ENCODE measurements at regions not wholly inside any gene's neighbourhood (a gene's known extent, or its start where the extent isn't known, plus 50 kb on each side); places are given as distances from the start of the nearest gene placed in this dataset.

- TF ChIP-seq REST (IDR thresholded peaks at IDR 0.05; ENCODE audit: borderline replicate concordance): peak; percentile 79
- no peak for TF ChIP-seq REST (CRISPR knock-in tag; IDR thresholded peaks at IDR 0.05; ENCODE audit: low read depth)
- TF ChIP-seq PATZ1 (CRISPR knock-in tag; IDR thresholded peaks at IDR 0.05; ENCODE audit: borderline replicate concordance): no peak
- TF ChIP-seq CTCF (IDR thresholded peaks at IDR 0.05 in 2 of 3, conservative IDR thresholded peaks at IDR 0.05 in 1 of 3; ENCODE audit: insufficient read depth in 2 of 3, low read depth in 1 of 3, low read length in 3 of 3): peak; percentile 67 to 87 (median 73)
- no peak for TF ChIP-seq GTF2F1 (IDR thresholded peaks at IDR 0.05; ENCODE audit: low read depth, low read length)
- TF ChIP-seq FOXM1 (IDR thresholded peaks at IDR 0.05; ENCODE audit: low read depth): no peak
- no peak for TF ChIP-seq FOXM1 (CRISPR knock-in tag; IDR thresholded peaks at IDR 0.05; ENCODE audit: low read depth)
- TF ChIP-seq SLC30A9 (CRISPR knock-in tag; IDR thresholded peaks at IDR 0.05): no peak
- TF ChIP-seq RFX1 (IDR thresholded peaks at IDR 0.05): peak; percentile 69
- peak; percentile 37; the same call in 1 of the 2 replicates for TF ChIP-seq CC2D1A (IDR thresholded peaks at IDR 0.05)
- peak; percentile 43 to 92 (median 80) for TF ChIP-seq YY1 (IDR thresholded peaks at IDR 0.05; ENCODE audit: borderline replicate concordance in 1 of 3, control insufficient read depth in 1 of 3, extremely low read depth in 1 of 3, insufficient read depth in 3 of 3, insufficient read length in 1 of 3, insufficient replicate concordance in 2 of 3, low read depth in 1 of 3, low read length in 2 of 3)
- peak; percentile 83 for TF ChIP-seq TEAD4 (IDR thresholded peaks at IDR 0.05; ENCODE audit: low read length)
- no peak for TF ChIP-seq TEAD4 (CRISPR knock-in tag; IDR thresholded peaks at IDR 0.05; ENCODE audit: borderline replicate concordance)
- TF ChIP-seq, protein P1, sequence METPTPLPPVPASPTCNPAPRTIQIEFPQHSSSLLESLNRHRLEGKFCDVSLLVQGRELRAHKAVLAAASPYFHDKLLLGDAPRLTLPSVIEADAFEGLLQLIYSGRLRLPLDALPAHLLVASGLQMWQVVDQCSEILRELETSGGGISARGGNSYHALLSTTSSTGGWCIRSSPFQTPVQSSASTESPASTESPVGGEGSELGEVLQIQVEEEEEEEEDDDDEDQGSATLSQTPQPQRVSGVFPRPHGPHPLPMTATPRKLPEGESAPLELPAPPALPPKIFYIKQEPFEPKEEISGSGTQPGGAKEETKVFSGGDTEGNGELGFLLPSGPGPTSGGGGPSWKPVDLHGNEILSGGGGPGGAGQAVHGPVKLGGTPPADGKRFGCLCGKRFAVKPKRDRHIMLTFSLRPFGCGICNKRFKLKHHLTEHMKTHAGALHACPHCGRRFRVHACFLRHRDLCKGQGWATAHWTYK (CRISPR knock-in tag; IDR thresholded peaks at IDR 0.05): 0 out of 2 replicates have a peak, but pooled peaks have one; percentile 41
- peak; percentile 97 for TF ChIP-seq KAT8 (IDR thresholded peaks at IDR 0.05; ENCODE audit: low read depth)
These were observed 83.9 kb upstream of the PLPPR4 start (continued) for GRCh38 chr1:99180343-99180808.

Data from K562 (cell line).